Heart left ventricle (tissue), 13 donors: ENCODE measurements at regions not wholly inside any gene's neighbourhood (a gene's known extent, or its start where the extent isn't known, plus 50 kb on each side); places are given as distances from the start of the nearest gene placed in this dataset.

ENCODE experiments used
- CTCF ChIP-seq, 12 donors: fragments of 200-600 bp; sonication (generic) in 4 of 12; IDR thresholded peaks; one replicate each; pipeline versions ENCODE4 v1.5.0 to v1.8.0; 2018 to 2022; ENCODE audit warnings: antibody characterized with exemption in 12 of 12, mild to moderate bottlenecking in 5 of 12
- POLR2A ChIP-seq, 2 donors: fragments of 450-650 bp; IDR thresholded peaks; one replicate each; pipeline ENCODE4 v1.6.1; 2017; ENCODE audit warnings: antibody characterized with exemption in 2 of 2, mild to moderate bottlenecking in 2 of 2, moderate library complexity in 2 of 2
- donor health status: ischemic (EF 13 %, LVEDD 7.1; RV severe dilation, severe dysfunction).
- donor health status: DM: no; HTN: yes; CAD: no.
- donor health status: DM: no; HTN: no; CAD: no.
- donor health status: ischemic (EF 25% LVEDD 6.9; RV normal size, moderate dysfunction).
- donor health status: ischemic (EF 25% LVEDD 5.7; RV mildly dilated, moderate dysfunction).
- donor health status: ischemic (EF 35%, LVEDD 5.7; RV mildly dilated, moderate dysfunction).
- donor health status: nonischemic (EF 11% LVEDD 7.7; RV severe dilation, severe dysfunction).
- donor health status: DM: yes; HTN: yes; CAD: no.
- donor health status: PGD.
- donor health status: ischemic (EF 29% LVEDD 5.4; RV normal size, mild dysfunction).
- donor health status: nonischemic (EF 23%, LVEDD 6.1; RV moderate dilation, normal function).

GRCh38 chr5:43889233-43889632, 286.3 kb downstream of the NNT start:
- no peak for TF ChIP-seq CTCF (IDR thresholded peaks at IDR 0.05)
- no peak for TF ChIP-seq POLR2A (IDR thresholded peaks at IDR 0.05)
